EL (cell line): ENCODE measurements at regions not wholly inside any gene's neighbourhood (a gene's known extent, or its start where the extent isn't known, plus 50 kb on each side); places are given as distances from the start of the nearest gene placed in this dataset.

Experiments
- DNase-seq: peaks from one replicate; pipeline ENCODE4 v3.0.0-alpha.2; 2016

- no peak for DNase-seq
Measured at GRCh38 chr6:146865756-146866379, 267.1 kb downstream of the ADGB start.

GRCh38 chr6:146866731-146867414, 268.1 kb downstream of the ADGB start:
- no peak for DNase-seq

GRCh38 chr6:146868671-146869209, 270.0 kb downstream of the ADGB start:
- DNase-seq, result no peak

GRCh38 chr6:146870760-146871159, 272.0 kb downstream of the ADGB start:
- no peak for DNase-seq

GRCh38 chr6:146871611-146872425, 273.0 kb downstream of the ADGB start:
- DNase-seq, result no peak

- no peak for DNase-seq
Measured at GRCh38 chr6:146872426-146872785, 273.6 kb downstream of the ADGB start.

GRCh38 chr6:146874278-146875018, 275.7 kb downstream of the ADGB start:
- DNase-seq, result no peak

- DNase-seq, result no peak
Measured at GRCh38 chr6:146875927-146876270, 277.1 kb downstream of the ADGB start.

GRCh38 chr6:146876271-146877151, 277.7 kb downstream of the ADGB start:
- no peak for DNase-seq

GRCh38 chr6:146878168-146878951, 279.6 kb downstream of the ADGB start:
- DNase-seq, result no peak

GRCh38 chr6:146878952-146879340, 280.2 kb downstream of the ADGB start:
- no peak for DNase-seq

GRCh38 chr6:146879406-146880117, 280.8 kb downstream of the ADGB start:
- no peak for DNase-seq

GRCh38 chr6:146881228-146882181, 282.7 kb downstream of the ADGB start:
- DNase-seq, result no peak

GRCh38 chr6:146883640-146884531, 285.1 kb downstream of the ADGB start:
- DNase-seq, result no peak

GRCh38 chr6:146884728-146885127, 286.0 kb downstream of the ADGB start:
- no peak for DNase-seq

- DNase-seq, result no peak
Measured at GRCh38 chr6:146885708-146886457, 287.1 kb downstream of the ADGB start.
